Coronary artery (tissue), 2 donors: ENCODE measurements at regions not wholly inside any gene's neighbourhood (a gene's known extent, or its start where the extent isn't known, plus 50 kb on each side); places are given as distances from the start of the nearest gene placed in this dataset.
A peak's percentile ranks its signal among the peaks of the same experiment; 100 is the strongest.

ENCODE experiments used
- DNase-seq: peaks from one replicate; pipeline ENCODE4 v3.0.0-alpha.2; 2017; ENCODE audit warnings: low spot score
- H3K27ac ChIP-seq, 2 donors: fragments of 200-600 bp; sonication (generic); one replicate each; pipeline ENCODE4 v1.5.1; 2016 to 2019
- H3K4me3 ChIP-seq: fragments of 200-600 bp; sonication (generic); 2 replicates; pipeline ENCODE4 v1.5.1; 2016; ENCODE audit warnings: mild to moderate bottlenecking, moderate library complexity
- CTCF ChIP-seq: fragments of 200-600 bp; sonication (generic); IDR thresholded peaks from one replicate; pipeline ENCODE4 v1.5.1; 2019; ENCODE audit warnings: antibody characterized with exemption

GRCh38 chr2:118669654-118670053 lies 177.8 kb downstream of the EN1 start:
- H3K4me3 ChIP-seq, result no peak overlapping the region
- TF ChIP-seq CTCF, result no peak
- H3K27ac ChIP-seq, result peak overlapping the region in 1 of 2 donors; percentile 19
- no peak for DNase-seq

- no peak for DNase-seq
- Histone ChIP-seq H3K4me3 (no peak overlapping the region), H3K27ac (peak overlapping the region in 1 of 2 donors; percentile 74)
- no peak for TF ChIP-seq CTCF
Measured at GRCh38 chr2:118668431-118669424, 178.7 kb downstream of the EN1 start.

- Histone ChIP-seq H3K4me3 (no peak overlapping the region), H3K27ac (peak overlapping the region in 1 of 2 donors; percentile 74)
- no peak for TF ChIP-seq CTCF
- DNase-seq, result no peak
Measured at GRCh38 chr2:118667964-118668363, 179.5 kb downstream of the EN1 start.

GRCh38 chr2:118667348-118667747 lies 180.1 kb downstream of the EN1 start:
- H3K4me3 ChIP-seq, result no peak overlapping the region
- no peak overlapping the region for H3K27ac ChIP-seq
- no peak for TF ChIP-seq CTCF
- no peak for DNase-seq

- DNase-seq, result no peak
- Histone ChIP-seq H3K4me3 (no peak overlapping the region), H3K27ac (no peak overlapping the region)
- TF ChIP-seq CTCF, result no peak
Measured at GRCh38 chr2:118665784-118666529, 181.5 kb downstream of the EN1 start.

- TF ChIP-seq CTCF, result no peak
- no peak overlapping the region for H3K4me3 ChIP-seq
- no peak overlapping the region for H3K27ac ChIP-seq
- no peak for DNase-seq
Measured at GRCh38 chr2:118661179-118661578, 186.3 kb downstream of the EN1 start.
